Fibroblast of pulmonary artery (primary cell): ENCODE measurements at regions not wholly inside any gene's neighbourhood (a gene's known extent, or its start where the extent isn't known, plus 50 kb on each side); places are given as distances from the start of the nearest gene placed in this dataset.
"Not testable (repeated sequence)": the region's sequence is repeated elsewhere in the genome, so short reads cannot be mapped to it uniquely, and the experiment has no call there.

ENCODE experiments used
- DNase-seq: peaks from one replicate; pipeline ENCODE4 v3.0.0-alpha.2; 2010; ENCODE audit warnings: low read depth
- H3K4me3 ChIP-seq: replicated peaks from 2 replicates; pipeline ENCODE4 v1.5.1; 2011; ENCODE audit warnings: low read depth, mild to moderate bottlenecking, control low read depth, low read length, moderate library complexity
- TF ChIP-seq, protein P1 (sequence below): IDR thresholded peaks from 2 replicates; pipeline ENCODE4 v1.5.1; 2011; ENCODE audit warnings: mild to moderate bottlenecking, control low read depth, low read length, inconsistent platforms; ENCODE audit errors: missing control alignments

DNA sequence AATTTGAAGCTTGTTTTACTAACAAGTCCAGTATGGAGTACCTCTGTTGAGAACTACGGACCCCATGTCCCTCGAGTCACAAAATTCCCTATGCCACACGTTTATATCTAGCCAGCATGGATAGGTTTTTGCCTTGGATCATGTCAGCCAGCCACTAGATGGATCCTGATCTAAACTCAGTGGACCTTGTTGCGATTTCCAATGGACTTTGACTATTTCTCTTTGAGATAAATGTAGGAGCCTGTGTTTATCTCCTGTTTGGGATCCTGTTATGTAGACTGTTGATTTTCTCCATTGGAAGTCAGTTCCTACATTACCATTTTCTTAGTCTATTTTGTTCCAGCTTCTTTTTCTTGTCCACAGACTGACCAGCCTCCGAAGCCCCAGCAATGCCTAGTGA lies 127.1 kb upstream of the BMAL1 start:
- no peak overlapping the region for H3K4me3 ChIP-seq
- DNase-seq: no peak
- TF ChIP-seq, protein P1, sequence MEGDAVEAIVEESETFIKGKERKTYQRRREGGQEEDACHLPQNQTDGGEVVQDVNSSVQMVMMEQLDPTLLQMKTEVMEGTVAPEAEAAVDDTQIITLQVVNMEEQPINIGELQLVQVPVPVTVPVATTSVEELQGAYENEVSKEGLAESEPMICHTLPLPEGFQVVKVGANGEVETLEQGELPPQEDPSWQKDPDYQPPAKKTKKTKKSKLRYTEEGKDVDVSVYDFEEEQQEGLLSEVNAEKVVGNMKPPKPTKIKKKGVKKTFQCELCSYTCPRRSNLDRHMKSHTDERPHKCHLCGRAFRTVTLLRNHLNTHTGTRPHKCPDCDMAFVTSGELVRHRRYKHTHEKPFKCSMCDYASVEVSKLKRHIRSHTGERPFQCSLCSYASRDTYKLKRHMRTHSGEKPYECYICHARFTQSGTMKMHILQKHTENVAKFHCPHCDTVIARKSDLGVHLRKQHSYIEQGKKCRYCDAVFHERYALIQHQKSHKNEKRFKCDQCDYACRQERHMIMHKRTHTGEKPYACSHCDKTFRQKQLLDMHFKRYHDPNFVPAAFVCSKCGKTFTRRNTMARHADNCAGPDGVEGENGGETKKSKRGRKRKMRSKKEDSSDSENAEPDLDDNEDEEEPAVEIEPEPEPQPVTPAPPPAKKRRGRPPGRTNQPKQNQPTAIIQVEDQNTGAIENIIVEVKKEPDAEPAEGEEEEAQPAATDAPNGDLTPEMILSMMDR: no peak

DNA sequence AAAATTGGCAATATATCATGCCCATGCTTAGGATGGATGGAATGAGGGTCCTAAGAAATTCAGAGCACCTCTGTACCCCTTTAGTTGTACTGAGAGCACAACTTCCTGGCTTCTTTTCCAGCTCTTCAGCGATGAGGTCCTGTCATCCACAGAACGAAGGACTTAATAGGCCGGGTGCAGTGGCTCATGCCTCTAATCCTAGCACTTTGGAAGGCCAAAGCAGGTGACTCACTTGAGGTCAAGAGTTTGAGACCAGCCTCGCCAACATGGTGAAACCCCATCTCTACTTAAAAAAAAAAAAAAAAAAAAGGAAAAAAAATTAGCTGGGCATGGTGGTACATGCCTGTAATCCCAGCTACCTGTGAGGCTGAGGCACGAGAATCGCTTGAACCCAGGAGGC lies 125.3 kb upstream of the BMAL1 start:
- TF ChIP-seq, protein P1: no peak

DNA sequence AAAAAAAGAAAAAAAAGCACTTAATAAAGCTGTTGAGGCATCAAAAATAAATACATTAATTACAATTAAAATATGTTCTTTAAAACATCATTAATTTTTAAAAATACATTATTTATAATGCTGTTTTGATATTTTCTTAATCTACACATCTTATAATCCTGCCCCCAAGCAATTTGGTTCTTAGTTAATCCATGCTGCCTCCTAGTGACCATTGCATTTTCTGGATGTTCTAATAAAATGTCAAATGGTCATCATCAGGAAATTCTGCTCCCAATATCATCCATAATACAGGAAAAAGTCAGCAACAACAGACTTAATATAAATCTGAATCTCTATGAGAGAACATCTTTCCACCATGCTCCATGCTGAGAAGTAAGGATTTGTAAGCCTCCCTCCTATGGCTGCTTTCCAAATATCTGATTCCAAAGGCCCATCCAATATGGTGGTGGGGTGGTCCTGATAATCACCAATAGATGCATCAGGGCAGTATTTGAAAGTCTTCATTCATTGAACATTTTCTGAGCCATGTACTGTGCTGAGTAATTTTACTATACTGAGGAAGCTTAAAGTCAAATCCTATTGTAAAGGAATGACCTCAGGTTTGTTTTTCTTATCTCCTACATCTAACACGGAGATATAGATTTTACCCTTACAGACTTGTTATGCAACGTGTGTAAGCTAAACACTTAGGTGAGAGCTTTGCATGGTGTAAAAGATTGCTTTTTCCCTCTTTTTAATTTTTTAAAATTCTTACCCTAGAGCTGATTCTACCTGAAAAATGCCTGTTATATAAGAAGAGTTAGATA lies 124.7 kb upstream of the BMAL1 start:
- DNase-seq: peak; percentile 57
- TF ChIP-seq, protein P1: peak; percentile 62

More for the DNA sequence above, 125.3 kb upstream of the BMAL1 start:
- no peak overlapping the region for H3K4me3 ChIP-seq
- DNase-seq: no peak

DNA sequence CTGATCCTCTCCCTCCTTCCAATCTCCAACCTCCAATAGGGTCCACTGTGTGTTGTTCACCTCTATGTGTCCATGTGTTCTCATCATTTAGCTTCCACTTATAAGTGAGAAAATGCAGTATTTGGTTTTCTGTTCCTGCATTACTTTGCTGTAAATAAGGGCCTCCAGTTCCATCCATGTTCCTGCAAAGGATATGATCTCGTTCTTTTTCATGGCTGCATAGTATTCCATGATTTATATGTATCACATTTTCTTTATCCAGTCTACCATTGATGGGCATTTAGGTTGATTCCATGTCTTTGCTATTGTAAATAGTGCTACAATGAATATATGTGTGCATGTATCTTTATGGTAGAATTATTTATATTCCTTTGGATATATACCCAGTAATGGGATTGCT lies 123.2 kb upstream of the BMAL1 start:
- H3K4me3 ChIP-seq, DNase-seq: not testable (repeated sequence)

More for the DNA sequence above, 124.7 kb upstream of the BMAL1 start:
- H3K4me3 ChIP-seq: no peak overlapping the region

DNA sequence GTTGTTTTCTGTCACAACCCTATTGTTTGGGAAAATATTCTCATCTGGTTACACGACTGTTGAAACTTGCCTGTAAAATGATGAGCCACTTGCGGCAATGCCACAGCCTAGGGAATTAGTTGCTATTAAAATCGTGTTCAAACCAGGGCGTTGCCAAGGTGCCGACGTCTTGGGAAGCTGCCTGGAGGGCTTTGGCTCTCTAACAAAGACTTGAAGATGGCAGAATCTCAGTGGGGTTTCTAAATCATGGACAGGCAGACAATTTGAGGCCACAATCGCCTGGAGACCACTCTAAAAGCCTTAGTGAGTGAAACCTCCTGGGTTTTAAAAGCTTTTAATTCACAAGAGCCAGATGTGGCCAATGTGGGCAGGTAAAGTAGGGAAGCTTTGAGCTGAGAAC lies 117.2 kb upstream of the BMAL1 start:
- no peak overlapping the region for H3K4me3 ChIP-seq
- TF ChIP-seq, protein P1: no peak
- no peak for DNase-seq

DNA sequence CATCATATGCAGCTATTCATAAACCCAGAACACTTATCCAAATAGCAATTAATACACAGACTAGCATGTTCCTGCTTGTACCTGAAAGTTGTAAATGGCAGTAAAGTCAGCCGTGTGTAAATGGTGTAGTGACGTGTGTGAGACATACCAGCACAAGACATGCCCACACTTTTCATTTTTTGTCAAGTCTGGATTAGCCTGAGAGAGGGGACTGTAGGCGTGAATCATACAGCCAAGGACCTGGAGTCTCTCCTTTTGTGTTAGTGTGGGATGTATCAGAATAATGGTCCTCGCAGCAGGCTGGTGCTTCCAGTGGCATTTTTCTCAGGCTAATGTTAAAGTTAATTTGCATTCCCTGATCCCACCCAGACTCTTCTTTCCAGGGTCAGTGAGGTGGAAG lies 116.8 kb upstream of the BMAL1 start:
- H3K4me3 ChIP-seq: no peak overlapping the region
- no peak for DNase-seq
- TF ChIP-seq, protein P1: no peak

DNA sequence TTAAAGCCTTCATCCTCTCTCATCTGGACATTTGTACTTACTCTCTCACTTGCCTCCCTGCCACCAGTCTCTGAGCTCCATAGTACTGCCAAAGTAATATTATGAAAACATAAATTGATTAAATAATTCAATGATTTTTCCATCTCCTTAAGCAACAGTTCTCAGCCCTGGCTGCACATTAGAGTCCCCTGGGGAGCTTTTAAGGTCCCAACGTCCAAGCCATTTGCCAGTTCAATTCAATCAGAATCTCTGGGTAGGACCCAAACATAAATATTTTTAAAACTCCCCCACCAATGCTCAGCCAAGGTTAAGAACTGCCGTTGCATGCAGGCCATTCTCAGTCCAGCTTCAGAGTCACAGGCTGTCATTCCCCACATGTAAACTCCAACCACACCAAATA lies 114.4 kb upstream of the BMAL1 start:
- no peak for DNase-seq
- H3K4me3 ChIP-seq: no peak overlapping the region
- TF ChIP-seq, protein P1: no peak
